ENCODE measurements at regions not wholly inside any gene's neighbourhood (a gene's known extent, or its start where the extent isn't known, plus 50 kb on each side); places are given as distances from the start of the nearest gene placed in this dataset.
"Not testable (repeated sequence)": the region's sequence is repeated elsewhere in the genome, so short reads cannot be mapped to it uniquely, and the experiment has no call there.

GRCh38 chr1:238764779-238765178 lies 621.6 kb upstream of the CHRM3 start:
- no peak for DNase-seq (ENCODE audit: low read depth)

GRCh38 chr1:238753252-238753651 lies 633.1 kb upstream of the CHRM3 start:
- DNase-seq (ENCODE audit: low read depth): no peak

- no peak for DNase-seq (ENCODE audit: low read depth)
These were observed 634.0 kb upstream of the CHRM3 start for GRCh38 chr1:238752327-238752726.

- no peak for DNase-seq (ENCODE audit: low read depth)
These were observed 641.3 kb upstream of the CHRM3 start for GRCh38 chr1:238745069-238745468.

DNA sequence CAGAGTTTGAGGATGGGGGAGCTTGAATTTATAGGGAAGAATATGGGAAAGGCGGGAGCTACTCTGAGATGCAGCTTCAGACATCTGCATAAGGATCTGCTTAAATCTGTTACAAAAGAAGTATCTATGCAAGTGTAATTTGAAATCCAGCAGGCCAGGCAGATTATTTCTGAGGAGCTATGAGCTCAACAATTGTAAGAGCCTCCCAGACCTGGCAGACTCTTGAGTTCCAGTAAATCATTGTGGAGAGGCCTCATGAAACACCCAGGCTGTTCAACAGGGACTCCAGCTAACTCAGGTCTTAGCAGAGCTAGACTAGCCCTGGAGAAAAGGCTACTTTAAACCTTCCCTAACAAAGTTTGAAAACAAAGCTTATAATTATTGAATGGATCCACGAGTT lies 647.5 kb upstream of the CHRM3 start:
- no peak for DNase-seq (ENCODE audit: low read depth)

DNA sequence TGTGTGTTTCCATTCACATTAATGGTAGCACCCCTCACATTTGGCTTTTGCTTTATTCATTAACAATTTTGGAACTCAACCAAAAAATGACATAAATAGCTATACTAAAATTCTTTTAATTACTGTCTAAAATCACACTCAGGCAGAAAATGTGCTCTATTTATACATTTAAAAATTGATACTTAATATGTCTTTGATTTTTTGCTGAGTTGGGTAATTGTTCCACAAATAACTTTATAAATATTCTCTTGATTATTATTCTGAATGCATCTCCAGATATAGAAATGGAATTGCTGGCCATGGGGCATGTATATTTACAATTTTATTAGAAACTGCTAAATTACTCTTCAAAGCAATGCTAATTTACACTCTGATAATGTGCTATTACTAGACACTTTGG lies 658.7 kb upstream of the CHRM3 start:
- DNase-seq (ENCODE audit: low read depth): no peak

GRCh38 chr1:238722812-238723211 lies 663.6 kb upstream of the CHRM3 start:
- no peak for DNase-seq (ENCODE audit: low read depth)

DNA sequence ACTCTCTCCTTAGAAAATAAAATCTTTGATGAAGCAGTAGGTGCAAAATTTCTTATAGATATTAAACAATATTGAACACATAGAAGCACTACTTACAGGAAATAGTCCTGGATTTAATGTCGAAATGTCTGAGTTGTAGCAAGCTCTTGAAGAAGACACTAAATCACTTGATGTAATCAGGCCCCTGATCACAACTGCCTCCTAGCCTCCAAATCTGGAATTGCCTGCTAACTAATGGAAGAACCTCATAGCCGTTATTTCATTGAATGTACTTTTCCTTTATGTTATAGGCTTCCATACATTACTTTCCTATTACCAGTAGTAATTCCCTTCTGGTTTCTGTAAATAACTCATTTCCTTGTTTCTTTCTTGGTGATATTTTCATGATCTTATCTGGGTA lies 675.7 kb upstream of the CHRM3 start:
- DNase-seq (ENCODE audit: low read depth): peak; percentile 2

GRCh38 chr1:238701024-238701423 lies 685.3 kb upstream of the CHRM3 start:
- DNase-seq (ENCODE audit: low read depth): no peak

GRCh38 chr1:238690415-238690814 lies 696.0 kb upstream of the CHRM3 start:
- peak; percentile 56 for DNase-seq (ENCODE audit: low read depth)

DNA sequence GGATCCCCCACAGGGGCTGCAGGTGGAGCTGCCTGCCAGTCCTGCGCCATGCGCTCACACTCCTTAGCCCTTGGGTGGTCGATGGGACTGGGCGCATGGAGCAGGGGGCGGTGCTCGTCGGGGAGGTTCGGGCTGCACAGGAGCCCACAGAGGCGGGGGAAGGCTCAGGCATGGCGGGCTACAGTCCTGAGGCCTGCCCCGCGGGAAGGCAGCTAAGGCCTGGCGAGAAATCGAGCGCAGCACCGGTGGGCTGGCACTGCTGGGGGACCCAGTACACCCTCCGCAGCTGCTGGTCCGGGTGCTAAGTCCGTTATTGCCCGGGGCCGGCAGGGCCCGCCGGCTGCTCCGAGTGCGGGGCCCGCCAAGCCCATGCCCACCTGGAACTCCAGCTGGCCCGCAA lies 701.8 kb upstream of the CHRM3 start:
- DNase-seq (ENCODE audit: low read depth): not testable (repeated sequence)

- peak; percentile 19 for DNase-seq (ENCODE audit: low read depth)
These were observed 704.9 kb upstream of the CHRM3 start for GRCh38 chr1:238681451-238681850.

DNA sequence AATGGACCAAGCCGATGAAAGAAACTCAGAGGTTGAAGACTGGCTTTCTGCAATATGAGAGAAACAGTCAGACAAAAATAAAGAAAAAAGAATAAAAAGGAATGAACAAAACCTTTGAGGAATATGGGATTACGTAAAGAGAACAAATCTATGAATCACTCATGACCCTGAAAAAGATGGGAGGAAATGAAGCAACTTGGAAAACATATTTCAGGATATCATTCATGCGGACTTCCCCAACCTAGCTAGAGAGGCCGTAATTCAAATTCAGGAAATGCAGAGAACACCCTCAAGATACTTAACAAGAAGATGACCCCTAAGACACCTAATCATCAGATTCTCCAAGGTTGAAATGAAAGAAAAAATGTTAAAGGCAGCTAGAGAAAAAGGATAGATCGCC lies 705.3 kb upstream of the CHRM3 start:
- peak; percentile 76 for DNase-seq (ENCODE audit: low read depth)

- DNase-seq (ENCODE audit: low read depth): peak; percentile 87
These were observed 708.8 kb upstream of the CHRM3 start for GRCh38 chr1:238677567-238677966.

GRCh38 chr1:238675221-238675620 lies 711.1 kb upstream of the CHRM3 start:
- no peak for DNase-seq (ENCODE audit: low read depth)

DNA sequence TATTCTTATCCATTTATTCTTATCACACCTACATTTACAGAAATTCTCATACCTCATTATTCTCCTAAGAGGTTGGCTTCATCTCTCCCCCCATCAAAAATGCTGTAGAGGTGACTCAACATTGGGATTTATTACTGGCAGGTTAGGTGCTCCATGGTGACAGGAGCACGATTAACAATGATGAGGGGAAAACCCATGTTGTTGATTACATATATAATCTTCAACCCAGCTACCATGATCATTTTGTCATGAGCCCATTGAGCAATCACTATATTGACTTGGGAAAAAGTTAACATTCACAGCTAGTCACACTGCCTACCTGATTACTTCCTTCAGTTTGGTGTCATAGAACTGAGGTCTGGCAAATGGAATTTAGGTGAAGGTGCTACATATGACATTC lies 712.1 kb upstream of the CHRM3 start:
- no peak for DNase-seq (ENCODE audit: low read depth)

DNA sequence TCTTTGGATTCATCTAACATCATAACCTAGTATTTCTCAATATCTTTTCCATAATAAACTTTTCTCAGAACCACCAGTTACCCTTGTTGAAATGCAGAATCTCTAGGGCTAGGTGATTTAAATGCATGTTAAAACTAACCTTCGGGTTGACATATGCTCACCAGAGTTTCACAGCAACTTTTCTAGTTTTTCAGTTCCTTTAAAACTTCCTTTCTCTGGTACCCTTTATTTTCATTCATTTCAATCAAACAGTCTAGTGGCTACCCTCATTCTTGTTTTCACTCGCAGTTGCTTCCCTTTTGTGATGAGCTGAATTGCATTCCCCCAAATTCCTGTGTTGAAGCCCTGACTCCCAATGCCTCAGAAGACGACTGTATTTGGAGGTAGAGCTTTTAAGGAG lies 712.8 kb upstream of the CHRM3 start:
- DNase-seq (ENCODE audit: low read depth): no peak

DNA sequence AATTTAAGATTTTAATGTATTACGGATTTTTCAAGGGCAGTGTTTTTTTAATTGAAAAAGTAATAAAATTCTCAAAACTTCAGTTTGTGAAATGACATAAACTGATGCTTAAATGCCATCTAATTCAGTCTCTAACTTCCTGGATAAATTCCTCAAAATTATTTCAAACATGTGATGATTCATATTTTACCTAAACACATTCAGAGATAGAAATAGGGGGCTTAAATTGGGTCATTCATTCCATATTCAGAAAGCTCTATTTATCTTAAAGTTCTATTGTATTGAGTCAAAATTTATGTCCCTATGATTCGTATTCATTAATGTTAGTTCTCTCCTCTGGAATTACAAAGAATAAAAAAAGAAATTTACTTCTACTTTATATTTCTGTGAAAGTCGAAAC lies 713.6 kb upstream of the CHRM3 start:
- peak; percentile 39 for DNase-seq (ENCODE audit: low read depth)

DNA sequence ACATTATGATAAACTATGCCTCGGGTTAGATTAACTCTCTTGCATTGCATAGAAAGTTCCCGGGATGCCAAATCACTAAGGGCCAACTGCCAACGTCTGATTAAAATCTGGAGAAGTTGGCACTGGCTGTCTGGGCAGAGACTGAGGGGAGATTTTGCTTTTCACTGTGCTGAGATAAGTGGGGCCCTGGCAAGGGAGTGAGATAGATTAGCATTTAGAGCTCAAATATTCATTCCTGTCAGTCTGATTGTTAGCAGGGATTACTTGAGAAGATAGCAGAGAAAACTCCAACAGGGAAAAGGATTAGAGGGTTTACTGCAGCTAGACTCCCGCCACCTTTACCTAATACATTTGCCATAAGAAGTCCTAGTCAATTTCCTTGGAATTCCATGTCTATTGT lies 714.1 kb upstream of the CHRM3 start:
- no peak for DNase-seq (ENCODE audit: low read depth)

DNA sequence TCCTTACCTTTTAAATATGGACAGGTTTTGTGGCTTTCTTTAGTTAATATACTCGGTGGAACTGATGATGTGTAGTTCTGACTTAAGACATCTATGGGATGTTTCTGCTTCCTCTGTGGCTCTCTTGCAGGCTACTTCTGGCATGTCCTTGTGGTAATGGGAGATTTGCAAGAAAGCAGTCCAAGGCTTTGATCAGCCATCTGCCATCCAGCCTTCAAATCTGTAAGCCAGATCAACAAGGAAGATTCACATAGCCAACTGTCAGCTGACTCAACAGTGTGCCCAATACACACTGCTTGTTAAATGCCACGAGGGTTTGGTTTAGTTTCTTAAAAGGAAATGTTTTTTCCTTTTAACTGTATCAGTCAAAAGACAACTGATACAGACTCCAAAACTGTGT lies 722.2 kb upstream of the CHRM3 start:
- no peak for DNase-seq (ENCODE audit: low read depth)

GRCh38 chr1:238660849-238661248 lies 725.5 kb upstream of the CHRM3 start:
- no peak for DNase-seq (ENCODE audit: low read depth)

DNA sequence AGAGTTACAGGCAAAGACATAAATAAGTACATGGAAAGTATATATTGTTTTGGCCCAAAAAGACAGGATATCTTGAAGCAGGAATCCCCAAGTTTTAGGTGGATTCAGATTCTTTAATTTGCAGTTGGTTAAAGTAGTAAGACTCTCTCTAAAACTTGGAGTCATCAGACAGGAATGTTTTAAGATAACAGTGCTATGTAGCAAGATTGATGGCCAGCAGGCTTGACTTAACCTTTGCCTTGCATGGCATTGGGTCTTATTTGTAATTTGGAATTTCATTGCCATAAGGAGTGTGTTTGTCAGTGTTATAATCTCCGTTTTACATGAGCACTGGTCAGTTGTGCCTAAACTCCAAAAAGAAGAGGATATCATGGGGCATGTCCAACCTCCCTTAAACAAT lies 727.6 kb upstream of the CHRM3 start:
- DNase-seq (ENCODE audit: low read depth): peak; percentile 62

- DNase-seq (ENCODE audit: low read depth): peak; percentile 93
These were observed 732.6 kb upstream of the CHRM3 start for GRCh38 chr1:238653693-238654321.

DNA sequence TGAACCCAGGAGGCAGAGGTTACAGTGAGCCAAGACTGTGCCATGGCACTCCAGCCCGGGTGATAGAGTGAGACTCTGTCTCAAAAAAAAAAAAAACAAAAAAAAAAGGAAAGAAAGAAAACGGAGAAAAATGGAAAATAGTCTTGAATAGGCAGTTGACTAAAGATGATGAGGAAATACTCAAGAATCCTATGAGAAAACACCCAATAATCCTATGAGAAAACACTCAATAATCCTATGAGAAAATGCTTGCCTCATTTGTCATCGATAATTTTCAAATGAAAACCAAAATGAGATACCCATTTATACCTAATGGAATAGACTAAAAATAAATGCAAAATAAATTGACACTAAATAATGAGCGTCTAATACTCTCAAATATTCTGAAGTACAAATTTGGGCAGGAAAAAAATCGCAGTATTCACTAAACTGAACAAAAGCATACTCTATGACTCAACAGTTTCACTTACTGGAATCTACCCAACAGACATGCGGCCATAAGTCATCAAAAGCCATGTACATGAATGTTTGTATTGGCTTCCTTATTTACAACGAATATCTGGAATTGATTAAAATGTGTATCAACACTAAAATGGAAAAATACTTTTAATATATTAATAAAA lies 733.9 kb upstream of the CHRM3 start:
- DNase-seq (ENCODE audit: low read depth): peak; percentile 91

All from ELR (cell line).